SK-N-SH treated with all-trans-retinoic acid at 6 μM for 48 hours (cell line): ENCODE measurements at regions not wholly inside any gene's neighbourhood (a gene's known extent, or its start where the extent isn't known, plus 50 kb on each side); places are given as distances from the start of the nearest gene placed in this dataset.

Source experiments
- CSRNP3 ChIP-seq: fragments of 250-450 bp; sonication (Bioruptor Pico); IDR thresholded peaks from 2 replicates; pipeline ENCODE4 v1.5.1; 2021; ENCODE audit warnings: mild to moderate bottlenecking, moderate library complexity
- OSR1 ChIP-seq: fragments of 250-450 bp; sonication (Bioruptor Pico); IDR thresholded peaks from 2 replicates; pipeline ENCODE4 v1.8.0; 2022; ENCODE audit warnings: moderate library complexity, mild to moderate bottlenecking, inconsistent platforms
- PATZ1 ChIP-seq: fragments of 250-450 bp; sonication (Bioruptor Pico); IDR thresholded peaks from 2 replicates; pipeline ENCODE4 v1.8.0; 2020; ENCODE audit warnings: mild to moderate bottlenecking, moderate library complexity, borderline replicate concordance
- ZFP3 ChIP-seq: fragments of 250-450 bp; sonication (Bioruptor Pico); IDR thresholded peaks from 2 replicates; pipeline ENCODE4 v1.5.0; 2020; ENCODE audit warnings: mild to moderate bottlenecking, moderate library complexity

GRCh38 chr4:141356963-141357335 lies 136.3 kb downstream of the ZNF330 start:
- TF ChIP-seq ZFP3 (CRISPR knock-in tag) (no peak), PATZ1 (CRISPR knock-in tag) (no peak), CSRNP3 (no peak), OSR1 (CRISPR knock-in tag) (no peak)
